Cardiac muscle cell (in vitro differentiated cells and primary cell): ENCODE measurements at regions not wholly inside any gene's neighbourhood (a gene's known extent, or its start where the extent isn't known, plus 50 kb on each side); places are given as distances from the start of the nearest gene placed in this dataset.

Experiments used
- DNase-seq, 2 donors: peaks; one replicate each; pipeline versions ENCODE4 v3.0.0 to v3.0.0-alpha.2; 2010 to 2017; ENCODE audit warnings: low read depth in 1 of 2, low spot score in 1 of 2
- H3K27ac ChIP-seq: fragments of 200-600 bp; sonication (generic); 2 replicates; pipeline ENCODE4 v1.5.1; 2016
- H3K27me3 ChIP-seq: fragments of 200-600 bp; sonication (generic); 2 replicates; pipeline ENCODE4 v1.6.0; 2016; ENCODE audit warnings: control low read depth
- H3K36me3 ChIP-seq: fragments of 200-600 bp; sonication (generic); 2 replicates; pipeline ENCODE4 v1.5.1; 2016; ENCODE audit warnings: control low read depth
- H3K4me1 ChIP-seq: fragments of 200-600 bp; sonication (generic); 2 replicates; pipeline ENCODE4 v1.8.1; 2017; ENCODE audit warnings: low read depth, mild to moderate bottlenecking, mixed run types
- H3K4me3 ChIP-seq: fragments of 200-600 bp; sonication (generic); 2 replicates; pipeline ENCODE4 v1.5.1; 2016; ENCODE audit warnings: mild to moderate bottlenecking
- H3K9me3 ChIP-seq: fragments of 200-600 bp; sonication (generic); 2 replicates; pipeline ENCODE4 v1.5.1; 2017; ENCODE audit warnings: low read depth, mild to moderate bottlenecking, control low read depth
- TF ChIP-seq, protein P1 (sequence below): IDR thresholded peaks from 2 replicates; pipeline ENCODE4 v1.5.1; 2012; ENCODE audit warnings: low read depth, mild to moderate bottlenecking, low read length

DNA sequence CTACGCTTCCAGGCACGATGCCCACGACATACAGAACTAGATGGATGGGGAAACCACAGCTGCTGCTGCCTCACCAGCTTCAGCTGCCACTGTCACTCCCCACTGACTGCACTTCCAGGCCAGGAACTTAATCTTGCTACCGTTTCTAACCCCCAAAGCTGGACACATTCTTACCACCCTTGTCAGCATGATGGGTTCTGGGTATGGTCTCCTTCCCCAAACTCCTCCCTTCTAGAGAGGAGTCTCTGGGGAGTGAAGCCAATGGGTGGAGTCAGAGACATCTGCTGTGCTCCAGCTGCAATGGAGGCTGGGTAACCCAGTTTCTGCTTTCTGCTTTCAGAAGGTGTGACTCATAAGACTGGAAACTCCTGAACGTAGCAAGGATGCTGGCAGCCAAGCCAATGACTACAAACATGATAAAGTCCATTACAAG lies 87.0 kb upstream of the THY1 start:
- Histone ChIP-seq H3K9me3 (no peaks in the 10 kb centered on the region), H3K27ac (no peak overlapping the region), H3K27me3 (peaks cover 8% of the 10 kb centered on the region), H3K4me3 (no peak overlapping the region), H3K36me3 (no peaks in the 10 kb centered on the region), H3K4me1 (no peaks in the 10 kb centered on the region)
- DNase-seq, result peak in 1 of 2 donors; percentile 93
- TF ChIP-seq, protein P1, sequence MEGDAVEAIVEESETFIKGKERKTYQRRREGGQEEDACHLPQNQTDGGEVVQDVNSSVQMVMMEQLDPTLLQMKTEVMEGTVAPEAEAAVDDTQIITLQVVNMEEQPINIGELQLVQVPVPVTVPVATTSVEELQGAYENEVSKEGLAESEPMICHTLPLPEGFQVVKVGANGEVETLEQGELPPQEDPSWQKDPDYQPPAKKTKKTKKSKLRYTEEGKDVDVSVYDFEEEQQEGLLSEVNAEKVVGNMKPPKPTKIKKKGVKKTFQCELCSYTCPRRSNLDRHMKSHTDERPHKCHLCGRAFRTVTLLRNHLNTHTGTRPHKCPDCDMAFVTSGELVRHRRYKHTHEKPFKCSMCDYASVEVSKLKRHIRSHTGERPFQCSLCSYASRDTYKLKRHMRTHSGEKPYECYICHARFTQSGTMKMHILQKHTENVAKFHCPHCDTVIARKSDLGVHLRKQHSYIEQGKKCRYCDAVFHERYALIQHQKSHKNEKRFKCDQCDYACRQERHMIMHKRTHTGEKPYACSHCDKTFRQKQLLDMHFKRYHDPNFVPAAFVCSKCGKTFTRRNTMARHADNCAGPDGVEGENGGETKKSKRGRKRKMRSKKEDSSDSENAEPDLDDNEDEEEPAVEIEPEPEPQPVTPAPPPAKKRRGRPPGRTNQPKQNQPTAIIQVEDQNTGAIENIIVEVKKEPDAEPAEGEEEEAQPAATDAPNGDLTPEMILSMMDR, result no peak

DNA sequence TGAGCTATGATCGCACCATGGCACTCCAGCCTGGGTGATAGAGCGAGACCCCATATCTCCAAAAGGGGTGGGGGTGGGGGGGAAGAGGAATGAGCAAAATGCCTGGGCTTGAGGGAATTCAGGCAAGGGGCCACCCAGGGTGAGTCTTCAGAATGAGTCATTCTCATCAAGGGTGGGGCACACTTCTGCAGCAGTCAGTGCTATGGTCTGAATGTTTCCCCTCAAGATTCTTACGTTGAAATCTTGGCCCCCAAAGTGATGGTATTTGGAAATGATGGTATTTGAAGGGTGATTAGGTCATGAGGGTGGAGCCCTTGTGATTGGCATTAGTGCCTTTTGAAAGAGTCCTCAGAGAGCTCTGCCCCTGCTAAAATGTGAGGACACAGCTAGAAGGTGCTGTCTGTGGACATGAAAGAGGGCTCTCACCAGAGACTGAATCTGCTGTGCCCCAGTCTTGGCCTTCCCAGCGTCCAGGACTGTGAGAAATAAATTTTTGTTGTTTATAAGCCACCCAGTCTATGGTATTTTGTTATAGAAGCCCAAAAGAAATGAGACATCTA lies 86.4 kb upstream of the THY1 start:
- no peaks in the 10 kb centered on the region for H3K4me1 ChIP-seq
- no peaks in the 10 kb centered on the region for H3K36me3 ChIP-seq
- H3K9me3 ChIP-seq, result no peaks in the 10 kb centered on the region
- no peak overlapping the region for H3K4me3 ChIP-seq
- peaks cover 8% of the 10 kb centered on the region for H3K27me3 ChIP-seq
- TF ChIP-seq, protein P1, result no peak
- H3K27ac ChIP-seq, result no peak overlapping the region
- DNase-seq, result peak in 1 of 2 donors; percentile 46

DNA sequence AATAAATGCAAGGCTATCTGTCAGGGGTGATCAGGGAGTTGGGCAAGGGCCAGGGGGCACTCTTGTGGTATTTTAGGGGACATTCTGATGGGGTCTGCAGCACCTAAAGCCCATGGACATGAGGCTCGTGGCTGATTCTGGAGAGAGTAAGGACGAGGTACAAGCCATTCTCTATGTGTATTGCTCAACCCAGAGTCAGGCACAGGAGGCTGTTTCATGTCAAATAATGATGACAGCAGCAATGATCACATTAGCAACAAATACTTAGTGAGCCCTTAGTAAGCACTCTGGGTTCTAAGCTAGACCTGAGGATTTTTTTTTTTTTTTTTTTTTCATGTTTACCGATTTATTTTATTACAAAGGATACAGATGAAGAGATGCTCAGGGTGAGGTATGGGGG lies 83.5 kb upstream of the THY1 start:
- TF ChIP-seq, protein P1, result no peak
- H3K36me3 ChIP-seq, result no peaks in the 10 kb centered on the region
- H3K27ac ChIP-seq, result no peak overlapping the region
- H3K4me1 ChIP-seq, result no peaks in the 10 kb centered on the region
- H3K27me3 ChIP-seq, result no peaks in the 10 kb centered on the region
- no peaks in the 10 kb centered on the region for H3K9me3 ChIP-seq
- no peak overlapping the region for H3K4me3 ChIP-seq
- DNase-seq, result peak in 1 of 2 donors; percentile 40

DNA sequence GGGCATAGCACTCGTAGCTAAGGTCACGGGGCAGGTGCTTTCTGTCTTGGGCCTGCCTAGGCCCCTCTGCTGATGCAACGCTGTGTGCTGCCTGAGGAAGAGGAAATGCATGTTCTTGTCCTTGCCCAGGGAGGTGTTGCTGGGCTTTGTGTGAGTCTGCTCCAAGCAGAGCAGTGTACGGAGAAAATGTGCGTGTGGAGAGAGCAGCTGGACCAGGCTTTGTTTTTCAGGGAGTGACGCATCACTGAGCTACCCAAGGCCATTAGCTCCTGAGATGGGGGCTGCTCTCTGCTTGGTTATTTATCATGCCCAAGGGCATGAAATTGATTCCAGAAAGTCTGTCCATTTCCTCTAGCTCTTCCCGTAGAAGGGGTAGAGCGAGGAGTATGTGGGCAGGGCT lies 82.9 kb upstream of the THY1 start:
- TF ChIP-seq, protein P1, result no peak
- no peak for DNase-seq
- no peaks in the 10 kb centered on the region for H3K36me3 ChIP-seq
- no peaks in the 10 kb centered on the region for H3K27me3 ChIP-seq
- H3K4me3 ChIP-seq, result no peak overlapping the region
- H3K4me1 ChIP-seq, result no peaks in the 10 kb centered on the region
- H3K27ac ChIP-seq, result no peak overlapping the region
- no peaks in the 10 kb centered on the region for H3K9me3 ChIP-seq

DNA sequence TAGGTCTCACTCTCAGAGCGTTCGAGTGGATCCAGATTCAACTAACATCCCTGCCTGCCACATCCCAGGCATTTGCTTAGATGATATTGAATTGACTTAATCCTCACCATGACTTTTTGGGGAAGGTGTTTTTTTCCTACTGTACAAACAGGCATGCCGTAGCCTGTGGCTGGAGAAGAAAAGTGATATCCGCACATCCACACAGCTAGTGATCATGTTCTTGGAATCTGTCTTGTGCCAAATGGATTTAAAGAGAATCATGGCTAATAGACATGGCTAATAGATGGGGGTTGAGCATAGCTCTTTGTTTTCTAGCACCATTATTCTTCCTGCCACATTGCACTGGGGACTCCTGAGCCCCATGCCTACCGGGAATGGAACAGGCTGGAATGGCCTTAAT lies 82.1 kb upstream of the THY1 start:
- H3K27ac ChIP-seq, result no peak overlapping the region
- H3K27me3 ChIP-seq, result no peaks in the 10 kb centered on the region
- TF ChIP-seq, protein P1, result no peak
- no peak for DNase-seq
- H3K4me1 ChIP-seq, result no peaks in the 10 kb centered on the region
- no peaks in the 10 kb centered on the region for H3K36me3 ChIP-seq
- H3K9me3 ChIP-seq, result no peaks in the 10 kb centered on the region
- H3K4me3 ChIP-seq, result no peak overlapping the region
